ENCODE measurements at regions not wholly inside any gene's neighbourhood (a gene's known extent, or its start where the extent isn't known, plus 50 kb on each side); places are given as distances from the start of the nearest gene placed in this dataset.

DNA sequence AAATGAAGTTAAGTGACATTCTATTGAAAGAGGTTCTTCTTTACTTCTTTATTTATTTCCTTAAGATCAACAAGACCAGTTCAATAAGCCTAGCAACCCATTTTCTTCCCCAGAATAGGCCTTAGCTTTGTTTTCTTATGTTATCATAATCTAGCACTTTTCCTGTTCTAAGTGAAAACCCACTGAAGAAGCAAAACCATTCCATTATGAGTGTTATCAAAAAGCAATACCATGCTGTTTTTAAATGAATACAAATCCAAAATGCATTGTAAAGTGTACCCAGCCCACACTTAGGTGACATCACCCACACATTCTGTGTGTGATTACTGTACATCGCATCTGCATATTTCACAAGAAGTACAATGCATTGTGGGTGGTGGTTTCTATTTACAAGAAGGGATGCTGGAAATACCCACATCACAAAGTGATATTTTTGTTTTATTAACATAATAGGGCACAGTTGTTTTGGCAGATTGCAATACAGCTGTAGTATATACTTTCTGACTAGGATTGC lies 679.5 kb downstream of the KCNJ3 start:
- H3K4me2 ChIP-seq, result no peak overlapping the region
- no peak overlapping the region for H3K27ac ChIP-seq (ENCODE audit: low read depth)
- H3K9me2 ChIP-seq (ENCODE audit: insufficient read depth), result no peaks in the 10 kb centered on the region
- H2AFZ ChIP-seq, result no peak overlapping the region
- no peaks in the 10 kb centered on the region for H3K36me3 Mint-ChIP-seq (ENCODE audit: low read depth)
- H4K20me1 ChIP-seq (replicated peaks; ENCODE audit: insufficient read depth), result no peaks in the 10 kb centered on the region
- TF ChIP-seq ZNF114 (CRISPR knock-in tag; IDR thresholded peaks at IDR 0.05), result no peak
- TF ChIP-seq NANOG (IDR thresholded peaks at IDR 0.05; ENCODE audit: borderline replicate concordance), result no peak
- no peak for TF ChIP-seq EZH2phosphoT487 (IDR thresholded peaks at IDR 0.05; ENCODE audit: unreplicated experiment)
- no peak for TF ChIP-seq CREB1 (CRISPR knock-in tag; IDR thresholded peaks at IDR 0.05; ENCODE audit: low read depth)
- TF ChIP-seq, protein P1, sequence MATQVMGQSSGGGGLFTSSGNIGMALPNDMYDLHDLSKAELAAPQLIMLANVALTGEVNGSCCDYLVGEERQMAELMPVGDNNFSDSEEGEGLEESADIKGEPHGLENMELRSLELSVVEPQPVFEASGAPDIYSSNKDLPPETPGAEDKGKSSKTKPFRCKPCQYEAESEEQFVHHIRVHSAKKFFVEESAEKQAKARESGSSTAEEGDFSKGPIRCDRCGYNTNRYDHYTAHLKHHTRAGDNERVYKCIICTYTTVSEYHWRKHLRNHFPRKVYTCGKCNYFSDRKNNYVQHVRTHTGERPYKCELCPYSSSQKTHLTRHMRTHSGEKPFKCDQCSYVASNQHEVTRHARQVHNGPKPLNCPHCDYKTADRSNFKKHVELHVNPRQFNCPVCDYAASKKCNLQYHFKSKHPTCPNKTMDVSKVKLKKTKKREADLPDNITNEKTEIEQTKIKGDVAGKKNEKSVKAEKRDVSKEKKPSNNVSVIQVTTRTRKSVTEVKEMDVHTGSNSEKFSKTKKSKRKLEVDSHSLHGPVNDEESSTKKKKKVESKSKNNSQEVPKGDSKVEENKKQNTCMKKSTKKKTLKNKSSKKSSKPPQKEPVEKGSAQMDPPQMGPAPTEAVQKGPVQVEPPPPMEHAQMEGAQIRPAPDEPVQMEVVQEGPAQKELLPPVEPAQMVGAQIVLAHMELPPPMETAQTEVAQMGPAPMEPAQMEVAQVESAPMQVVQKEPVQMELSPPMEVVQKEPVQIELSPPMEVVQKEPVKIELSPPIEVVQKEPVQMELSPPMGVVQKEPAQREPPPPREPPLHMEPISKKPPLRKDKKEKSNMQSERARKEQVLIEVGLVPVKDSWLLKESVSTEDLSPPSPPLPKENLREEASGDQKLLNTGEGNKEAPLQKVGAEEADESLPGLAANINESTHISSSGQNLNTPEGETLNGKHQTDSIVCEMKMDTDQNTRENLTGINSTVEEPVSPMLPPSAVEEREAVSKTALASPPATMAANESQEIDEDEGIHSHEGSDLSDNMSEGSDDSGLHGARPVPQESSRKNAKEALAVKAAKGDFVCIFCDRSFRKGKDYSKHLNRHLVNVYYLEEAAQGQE (IDR thresholded peaks at IDR 0.05; ENCODE audit: unreplicated experiment), result no peak
- TF ChIP-seq, protein P2, sequence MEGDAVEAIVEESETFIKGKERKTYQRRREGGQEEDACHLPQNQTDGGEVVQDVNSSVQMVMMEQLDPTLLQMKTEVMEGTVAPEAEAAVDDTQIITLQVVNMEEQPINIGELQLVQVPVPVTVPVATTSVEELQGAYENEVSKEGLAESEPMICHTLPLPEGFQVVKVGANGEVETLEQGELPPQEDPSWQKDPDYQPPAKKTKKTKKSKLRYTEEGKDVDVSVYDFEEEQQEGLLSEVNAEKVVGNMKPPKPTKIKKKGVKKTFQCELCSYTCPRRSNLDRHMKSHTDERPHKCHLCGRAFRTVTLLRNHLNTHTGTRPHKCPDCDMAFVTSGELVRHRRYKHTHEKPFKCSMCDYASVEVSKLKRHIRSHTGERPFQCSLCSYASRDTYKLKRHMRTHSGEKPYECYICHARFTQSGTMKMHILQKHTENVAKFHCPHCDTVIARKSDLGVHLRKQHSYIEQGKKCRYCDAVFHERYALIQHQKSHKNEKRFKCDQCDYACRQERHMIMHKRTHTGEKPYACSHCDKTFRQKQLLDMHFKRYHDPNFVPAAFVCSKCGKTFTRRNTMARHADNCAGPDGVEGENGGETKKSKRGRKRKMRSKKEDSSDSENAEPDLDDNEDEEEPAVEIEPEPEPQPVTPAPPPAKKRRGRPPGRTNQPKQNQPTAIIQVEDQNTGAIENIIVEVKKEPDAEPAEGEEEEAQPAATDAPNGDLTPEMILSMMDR (conservative IDR thresholded peaks at IDR 0.05; ENCODE audit: low read depth in 2 of 2), result no peak
- TF ChIP-seq POLR2AphosphoS5 (IDR thresholded peaks at IDR 0.05; ENCODE audit: low read depth), result no peak
- TF ChIP-seq STAT1 (IDR thresholded peaks at IDR 0.05; ENCODE audit: unreplicated experiment), result no peak
- TF ChIP-seq, protein P3, sequence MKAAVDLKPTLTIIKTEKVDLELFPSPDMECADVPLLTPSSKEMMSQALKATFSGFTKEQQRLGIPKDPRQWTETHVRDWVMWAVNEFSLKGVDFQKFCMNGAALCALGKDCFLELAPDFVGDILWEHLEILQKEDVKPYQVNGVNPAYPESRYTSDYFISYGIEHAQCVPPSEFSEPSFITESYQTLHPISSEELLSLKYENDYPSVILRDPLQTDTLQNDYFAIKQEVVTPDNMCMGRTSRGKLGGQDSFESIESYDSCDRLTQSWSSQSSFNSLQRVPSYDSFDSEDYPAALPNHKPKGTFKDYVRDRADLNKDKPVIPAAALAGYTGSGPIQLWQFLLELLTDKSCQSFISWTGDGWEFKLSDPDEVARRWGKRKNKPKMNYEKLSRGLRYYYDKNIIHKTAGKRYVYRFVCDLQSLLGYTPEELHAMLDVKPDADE (IDR thresholded peaks at IDR 0.05), result no peak
- TF ChIP-seq, protein P4, sequence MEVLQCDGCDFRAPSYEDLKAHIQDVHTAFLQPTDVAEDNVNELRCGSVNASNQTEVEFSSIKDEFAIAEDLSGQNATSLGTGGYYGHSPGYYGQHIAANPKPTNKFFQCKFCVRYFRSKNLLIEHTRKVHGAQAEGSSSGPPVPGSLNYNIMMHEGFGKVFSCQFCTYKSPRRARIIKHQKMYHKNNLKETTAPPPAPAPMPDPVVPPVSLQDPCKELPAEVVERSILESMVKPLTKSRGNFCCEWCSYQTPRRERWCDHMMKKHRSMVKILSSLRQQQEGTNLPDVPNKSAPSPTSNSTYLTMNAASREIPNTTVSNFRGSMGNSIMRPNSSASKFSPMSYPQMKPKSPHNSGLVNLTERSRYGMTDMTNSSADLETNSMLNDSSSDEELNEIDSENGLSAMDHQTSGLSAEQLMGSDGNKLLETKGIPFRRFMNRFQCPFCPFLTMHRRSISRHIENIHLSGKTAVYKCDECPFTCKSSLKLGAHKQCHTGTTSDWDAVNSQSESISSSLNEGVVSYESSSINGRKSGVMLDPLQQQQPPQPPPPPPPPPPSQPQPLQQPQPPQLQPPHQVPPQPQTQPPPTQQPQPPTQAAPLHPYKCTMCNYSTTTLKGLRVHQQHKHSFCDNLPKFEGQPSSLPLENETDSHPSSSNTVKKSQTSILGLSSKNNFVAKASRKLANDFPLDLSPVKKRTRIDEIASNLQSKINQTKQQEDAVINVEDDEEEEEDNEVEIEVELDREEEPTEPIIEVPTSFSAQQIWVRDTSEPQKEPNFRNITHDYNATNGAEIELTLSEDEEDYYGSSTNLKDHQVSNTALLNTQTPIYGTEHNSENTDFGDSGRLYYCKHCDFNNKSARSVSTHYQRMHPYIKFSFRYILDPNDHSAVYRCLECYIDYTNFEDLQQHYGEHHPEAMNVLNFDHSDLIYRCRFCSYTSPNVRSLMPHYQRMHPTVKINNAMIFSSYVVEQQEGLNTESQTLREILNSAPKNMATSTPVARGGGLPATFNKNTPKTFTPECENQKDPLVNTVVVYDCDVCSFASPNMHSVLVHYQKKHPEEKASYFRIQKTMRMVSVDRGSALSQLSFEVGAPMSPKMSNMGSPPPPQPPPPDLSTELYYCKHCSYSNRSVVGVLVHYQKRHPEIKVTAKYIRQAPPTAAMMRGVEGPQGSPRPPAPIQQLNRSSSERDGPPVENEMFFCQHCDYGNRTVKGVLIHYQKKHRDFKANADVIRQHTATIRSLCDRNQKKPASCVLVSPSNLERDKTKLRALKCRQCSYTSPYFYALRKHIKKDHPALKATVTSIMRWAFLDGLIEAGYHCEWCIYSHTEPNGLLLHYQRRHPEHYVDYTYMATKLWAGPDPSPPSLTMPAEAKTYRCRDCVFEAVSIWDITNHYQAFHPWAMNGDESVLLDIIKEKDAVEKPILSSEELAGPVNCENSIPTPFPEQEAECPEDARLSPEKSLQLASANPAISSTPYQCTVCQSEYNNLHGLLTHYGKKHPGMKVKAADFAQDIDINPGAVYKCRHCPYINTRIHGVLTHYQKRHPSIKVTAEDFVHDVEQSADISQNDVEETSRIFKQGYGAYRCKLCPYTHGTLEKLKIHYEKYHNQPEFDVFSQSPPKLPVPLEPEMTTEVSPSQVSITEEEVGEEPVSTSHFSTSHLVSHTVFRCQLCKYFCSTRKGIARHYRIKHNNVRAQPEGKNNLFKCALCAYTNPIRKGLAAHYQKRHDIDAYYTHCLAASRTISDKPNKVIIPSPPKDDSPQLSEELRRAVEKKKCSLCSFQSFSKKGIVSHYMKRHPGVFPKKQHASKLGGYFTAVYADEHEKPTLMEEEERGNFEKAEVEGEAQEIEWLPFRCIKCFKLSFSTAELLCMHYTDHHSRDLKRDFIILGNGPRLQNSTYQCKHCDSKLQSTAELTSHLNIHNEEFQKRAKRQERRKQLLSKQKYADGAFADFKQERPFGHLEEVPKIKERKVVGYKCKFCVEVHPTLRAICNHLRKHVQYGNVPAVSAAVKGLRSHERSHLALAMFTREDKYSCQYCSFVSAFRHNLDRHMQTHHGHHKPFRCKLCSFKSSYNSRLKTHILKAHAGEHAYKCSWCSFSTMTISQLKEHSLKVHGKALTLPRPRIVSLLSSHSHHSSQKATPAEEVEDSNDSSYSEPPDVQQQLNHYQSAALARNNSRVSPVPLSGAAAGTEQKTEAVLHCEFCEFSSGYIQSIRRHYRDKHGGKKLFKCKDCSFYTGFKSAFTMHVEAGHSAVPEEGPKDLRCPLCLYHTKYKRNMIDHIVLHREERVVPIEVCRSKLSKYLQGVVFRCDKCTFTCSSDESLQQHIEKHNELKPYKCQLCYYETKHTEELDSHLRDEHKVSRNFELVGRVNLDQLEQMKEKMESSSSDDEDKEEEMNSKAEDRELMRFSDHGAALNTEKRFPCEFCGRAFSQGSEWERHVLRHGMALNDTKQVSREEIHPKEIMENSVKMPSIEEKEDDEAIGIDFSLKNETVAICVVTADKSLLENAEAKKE (CRISPR knock-in tag; IDR thresholded peaks at IDR 0.05), result no peak
- TF ChIP-seq JUNB (IDR thresholded peaks at IDR 0.05; ENCODE audit: unreplicated experiment), result no peak
- TF ChIP-seq EZH2 (IDR thresholded peaks at IDR 0.05; ENCODE audit: low read depth, unreplicated experiment), result no peak
- TF ChIP-seq ZNF331 (CRISPR knock-in tag; IDR thresholded peaks at IDR 0.05; ENCODE audit: low read depth), result no peak
- H3K27me3 ChIP-seq (ENCODE audit: insufficient read depth), result no peaks in the 10 kb centered on the region
- no peaks in the 10 kb centered on the region for H3K9me3 Mint-ChIP-seq
- H3K79me2 ChIP-seq (replicated peaks; ENCODE audit: insufficient read depth), result no peaks in the 10 kb centered on the region
- no peaks in the 10 kb centered on the region for H3K4me1 Mint-ChIP-seq
- H3K27ac Mint-ChIP-seq, result no peak overlapping the region
- no peak overlapping the region for H3K4me3 Mint-ChIP-seq
- ATAC-seq, result no peak
- H3K4me3 ChIP-seq, result no peak overlapping the region
- no peaks in the 10 kb centered on the region for H3K36me3 ChIP-seq (ENCODE audit: insufficient read depth)
- no peaks in the 10 kb centered on the region for H3K4me1 ChIP-seq (ENCODE audit: insufficient read depth)
- no peak for DNase-seq (ENCODE audit: low spot score)
- H3F3A ChIP-seq (replicated peaks; ENCODE audit: low read depth), result no peaks in the 10 kb centered on the region
- H3K27me3 Mint-ChIP-seq (ENCODE audit: insufficient read depth, low read depth, poor library complexity), result no peaks in the 10 kb centered on the region

Data from GM23338 (cell line).